Mammary epithelial cell (primary cell): ENCODE measurements at regions not wholly inside any gene's neighbourhood (a gene's known extent, or its start where the extent isn't known, plus 50 kb on each side); places are given as distances from the start of the nearest gene placed in this dataset.
A peak's percentile ranks its signal among the peaks of the same experiment; 100 is the strongest.

Experiments
- CTCF ChIP-seq, 2 donors: IDR thresholded peaks in 1 of 2; conservative IDR thresholded peaks in 1 of 2; 2 replicates each; pipeline ENCODE4 v1.5.1; 2011 to 2012; ENCODE audit warnings: inconsistent platforms in 2 of 2, low read length in 2 of 2, mild to moderate bottlenecking in 2 of 2, control low read depth in 1 of 2, low read depth in 1 of 2; ENCODE audit not compliant: insufficient read depth in 1 of 2; ENCODE audit errors: extremely low read depth in 1 of 2
- EZH2 ChIP-seq: IDR thresholded peaks from 2 replicates; pipeline ENCODE4 v1.6.1; 2012; ENCODE audit warnings: low read length, inconsistent platforms, borderline replicate concordance

- TF ChIP-seq CTCF (conservative IDR thresholded peaks at IDR 0.05 in 1 of 2, IDR thresholded peaks at IDR 0.05 in 1 of 2; ENCODE audit: extremely low read depth in 1 of 2, insufficient read depth in 1 of 2, low read depth in 1 of 2, low read length in 2 of 2) (peak in 1 of 2 donors; percentile 10), EZH2 (no peak)
Measured at GRCh38 chr10:3455385-3456334, 283.1 kb upstream of the PITRM1 start.
